ENCODE measurements at regions not wholly inside any gene's neighbourhood (a gene's known extent, or its start where the extent isn't known, plus 50 kb on each side); places are given as distances from the start of the nearest gene placed in this dataset.

DNA sequence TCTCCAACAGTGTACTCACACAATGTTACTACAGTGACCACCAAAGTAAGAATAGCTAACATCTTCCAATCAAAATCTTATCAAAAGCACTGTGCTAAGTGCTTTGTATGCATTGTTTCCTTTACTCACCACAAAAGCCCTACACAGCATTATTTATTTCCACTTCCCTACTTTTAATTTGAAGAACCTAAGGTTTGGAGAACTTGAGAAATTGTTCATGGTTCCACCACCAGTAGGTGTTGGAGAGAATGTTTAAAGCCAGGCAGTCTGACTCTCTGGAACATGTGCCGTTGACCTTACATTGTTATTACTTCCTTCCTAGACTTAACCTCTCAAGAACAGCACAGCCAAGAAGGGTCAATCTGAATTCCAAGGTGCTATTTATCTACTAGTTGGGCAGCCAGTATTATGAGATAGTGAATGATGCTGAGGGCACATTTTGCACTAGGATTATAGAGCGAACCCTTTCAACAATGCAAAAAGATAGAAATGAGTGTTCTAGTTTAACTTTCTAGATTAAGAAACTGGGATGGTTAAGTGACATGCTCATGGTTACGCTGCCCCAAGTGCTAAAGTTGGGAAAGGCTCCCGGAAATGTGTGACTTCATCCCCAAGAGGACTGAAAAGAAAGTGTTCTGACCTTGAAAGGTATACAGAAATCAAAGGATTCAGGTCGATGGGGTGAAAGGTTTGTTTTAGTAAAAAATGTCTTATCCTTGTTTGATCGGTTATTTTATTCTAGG lies 55.2 kb upstream of the FAM136A start:
- in situ Hi-C loops (cut with HindIII; ENCODE audit: low pct_unique_long_range_greater_than_20kb, low sequenced_read_pairs), result no loop called here

DNA sequence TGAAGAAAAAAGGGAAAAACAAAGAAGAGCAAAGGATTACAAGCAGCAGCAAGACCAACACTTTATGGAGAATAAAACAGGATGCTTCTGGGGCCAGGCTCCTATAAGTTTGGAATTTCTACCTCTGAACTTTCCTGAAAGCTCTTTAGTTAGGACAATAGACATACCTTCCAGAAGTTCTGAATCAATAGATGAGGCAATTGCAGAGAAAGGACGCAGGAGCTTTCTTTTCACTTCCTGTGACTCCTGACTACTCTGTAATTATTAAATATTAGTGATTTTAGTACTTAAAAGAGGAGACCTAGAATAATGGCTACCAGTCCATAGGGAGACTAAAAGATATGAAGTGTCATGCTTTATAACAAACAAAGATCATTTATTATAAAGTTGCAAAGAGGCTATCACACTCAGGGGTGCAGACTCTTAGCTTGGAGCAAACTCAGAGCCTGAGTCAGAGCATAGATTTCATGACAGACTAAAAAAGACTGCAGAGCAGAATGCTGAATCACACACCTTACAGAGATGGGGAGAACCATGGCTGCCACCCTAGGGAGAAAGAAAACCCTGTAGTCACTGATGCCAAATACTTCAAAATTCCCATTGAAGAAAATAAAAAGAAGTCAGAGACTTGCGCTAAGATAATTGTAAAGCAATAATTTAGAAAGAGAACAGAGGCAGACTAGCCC lies 52.5 kb upstream of the FAM136A start:
- in situ Hi-C loops (cut with HindIII; ENCODE audit: low pct_unique_long_range_greater_than_20kb, low sequenced_read_pairs), result no loop called here

More for the DNA sequence above, 55.2 kb upstream of the FAM136A start:
- DNase-seq (ENCODE audit: low read depth), result no peak

More for the DNA sequence above, 52.5 kb upstream of the FAM136A start:
- no peak for DNase-seq (ENCODE audit: low read depth)

All from Caki2 (cell line).